GM10266 (cell line): ENCODE measurements at regions not wholly inside any gene's neighbourhood (a gene's known extent, or its start where the extent isn't known, plus 50 kb on each side); places are given as distances from the start of the nearest gene placed in this dataset.
"Not testable (repeated sequence)": the region's sequence is repeated elsewhere in the genome, so short reads cannot be mapped to it uniquely, and the experiment has no call there.

Experiments
- DNase-seq: peaks from one replicate; pipeline ENCODE4 v3.0.0; 2012; ENCODE audit errors: extremely low spot score
- TF ChIP-seq, protein P1 (sequence below): IDR thresholded peaks from 2 replicates; pipeline ENCODE4 v1.5.1; 2012; ENCODE audit warnings: mild to moderate bottlenecking, low read depth; ENCODE audit not compliant: control insufficient read depth, insufficient read depth; ENCODE audit errors: missing control alignments

DNA sequence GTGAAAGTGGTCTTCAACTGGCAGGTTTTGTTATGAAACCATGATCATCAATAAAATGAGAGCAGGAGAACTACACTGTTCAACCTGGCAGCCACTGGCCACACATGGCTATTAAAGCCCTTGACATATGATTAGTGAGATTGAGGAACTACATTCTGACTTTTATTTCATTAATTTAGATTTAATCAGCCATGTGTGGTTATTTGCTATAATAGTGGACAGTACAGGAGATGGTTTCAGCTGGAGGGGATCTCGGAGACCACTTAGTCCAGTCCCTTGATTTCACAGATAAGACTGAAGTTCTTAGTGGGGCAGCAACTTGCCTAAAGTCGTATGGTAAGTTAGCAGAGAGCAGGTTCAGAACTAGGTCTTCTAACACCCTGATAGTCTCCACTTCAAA, 111.7 kb upstream of the BMPER start:
- no peak for DNase-seq
- TF ChIP-seq, protein P1, sequence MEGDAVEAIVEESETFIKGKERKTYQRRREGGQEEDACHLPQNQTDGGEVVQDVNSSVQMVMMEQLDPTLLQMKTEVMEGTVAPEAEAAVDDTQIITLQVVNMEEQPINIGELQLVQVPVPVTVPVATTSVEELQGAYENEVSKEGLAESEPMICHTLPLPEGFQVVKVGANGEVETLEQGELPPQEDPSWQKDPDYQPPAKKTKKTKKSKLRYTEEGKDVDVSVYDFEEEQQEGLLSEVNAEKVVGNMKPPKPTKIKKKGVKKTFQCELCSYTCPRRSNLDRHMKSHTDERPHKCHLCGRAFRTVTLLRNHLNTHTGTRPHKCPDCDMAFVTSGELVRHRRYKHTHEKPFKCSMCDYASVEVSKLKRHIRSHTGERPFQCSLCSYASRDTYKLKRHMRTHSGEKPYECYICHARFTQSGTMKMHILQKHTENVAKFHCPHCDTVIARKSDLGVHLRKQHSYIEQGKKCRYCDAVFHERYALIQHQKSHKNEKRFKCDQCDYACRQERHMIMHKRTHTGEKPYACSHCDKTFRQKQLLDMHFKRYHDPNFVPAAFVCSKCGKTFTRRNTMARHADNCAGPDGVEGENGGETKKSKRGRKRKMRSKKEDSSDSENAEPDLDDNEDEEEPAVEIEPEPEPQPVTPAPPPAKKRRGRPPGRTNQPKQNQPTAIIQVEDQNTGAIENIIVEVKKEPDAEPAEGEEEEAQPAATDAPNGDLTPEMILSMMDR: no peak

DNA sequence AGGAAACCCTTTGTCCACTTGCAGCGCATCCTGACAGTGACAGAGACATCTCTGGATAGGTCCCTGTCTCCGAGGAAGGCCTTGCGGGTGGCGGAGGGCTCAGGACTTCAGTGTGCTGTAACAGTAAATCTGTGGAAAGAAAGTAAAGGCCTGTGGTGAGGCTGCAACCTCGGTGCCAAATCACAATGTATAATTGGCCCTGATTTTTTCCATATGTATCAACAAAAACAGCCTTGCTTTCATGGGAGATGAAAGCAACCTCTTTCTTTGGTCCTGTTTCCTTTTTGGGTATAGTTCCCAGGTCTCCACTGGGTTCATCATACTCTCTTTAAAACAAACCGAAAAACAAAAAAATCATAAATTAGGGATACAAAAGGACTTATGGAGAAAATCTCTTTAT, 110.9 kb upstream of the BMPER start:
- TF ChIP-seq, protein P1: no peak
- no peak for DNase-seq

DNA sequence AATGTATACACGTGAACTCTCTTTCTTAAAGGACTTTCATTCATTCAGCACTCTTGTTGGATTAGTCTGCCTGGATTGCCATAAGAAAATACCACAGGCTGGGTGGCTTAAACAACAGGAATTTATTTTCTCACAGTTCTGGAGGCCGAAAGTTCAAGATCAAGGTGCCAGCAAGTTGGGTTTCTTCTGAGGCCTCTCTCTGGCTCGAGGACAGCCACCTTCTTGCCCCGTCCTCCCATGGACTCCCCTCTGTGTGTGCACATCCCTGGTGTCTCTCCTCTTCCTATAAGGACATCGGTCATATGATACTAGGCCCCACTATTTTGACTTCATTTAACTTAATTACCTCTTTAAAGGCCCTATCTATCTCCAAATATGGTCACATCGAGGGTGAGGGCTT, 110.4 kb upstream of the BMPER start:
- TF ChIP-seq, protein P1: no peak
- no peak for DNase-seq

DNA sequence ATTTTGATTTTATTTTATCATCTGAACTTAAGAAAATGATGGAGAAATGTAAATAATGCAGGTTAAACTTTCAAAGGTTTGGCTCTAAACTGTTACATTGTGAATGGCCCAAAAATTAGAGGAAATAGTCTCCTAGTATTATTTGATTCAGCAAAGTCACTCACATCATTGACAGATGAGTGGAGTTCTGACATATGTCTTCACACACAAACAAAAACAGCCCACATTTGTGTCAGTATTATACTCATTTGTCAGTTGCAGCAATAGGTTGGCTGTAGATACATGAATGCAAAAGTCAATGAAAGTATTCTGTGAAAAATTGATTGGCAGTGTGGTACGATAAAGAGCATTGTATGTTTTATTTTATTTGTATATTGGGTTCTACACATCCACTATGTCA, 108.8 kb upstream of the BMPER start:
- DNase-seq: no peak
- TF ChIP-seq, protein P1: no peak

DNA sequence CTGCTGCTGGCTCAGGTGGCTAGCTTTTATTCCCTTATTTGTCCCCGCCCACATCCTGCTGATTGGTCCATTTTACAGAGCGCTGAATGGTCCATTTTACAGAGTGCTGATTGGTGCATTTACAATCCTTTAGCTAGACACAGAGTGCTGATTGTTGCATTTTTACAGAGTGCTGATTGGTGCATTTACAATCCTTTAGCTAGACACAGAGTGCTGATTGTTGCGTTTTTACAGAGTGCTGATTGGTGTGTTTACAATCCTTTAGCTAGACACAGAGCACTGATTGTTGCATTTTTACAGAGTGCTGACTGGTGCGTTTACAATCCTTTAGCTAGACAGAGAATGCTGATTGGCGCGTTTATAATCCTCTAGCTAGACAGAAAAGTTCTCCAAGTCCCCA, 107.8 kb upstream of the BMPER start:
- not testable (repeated sequence) for DNase-seq

DNA sequence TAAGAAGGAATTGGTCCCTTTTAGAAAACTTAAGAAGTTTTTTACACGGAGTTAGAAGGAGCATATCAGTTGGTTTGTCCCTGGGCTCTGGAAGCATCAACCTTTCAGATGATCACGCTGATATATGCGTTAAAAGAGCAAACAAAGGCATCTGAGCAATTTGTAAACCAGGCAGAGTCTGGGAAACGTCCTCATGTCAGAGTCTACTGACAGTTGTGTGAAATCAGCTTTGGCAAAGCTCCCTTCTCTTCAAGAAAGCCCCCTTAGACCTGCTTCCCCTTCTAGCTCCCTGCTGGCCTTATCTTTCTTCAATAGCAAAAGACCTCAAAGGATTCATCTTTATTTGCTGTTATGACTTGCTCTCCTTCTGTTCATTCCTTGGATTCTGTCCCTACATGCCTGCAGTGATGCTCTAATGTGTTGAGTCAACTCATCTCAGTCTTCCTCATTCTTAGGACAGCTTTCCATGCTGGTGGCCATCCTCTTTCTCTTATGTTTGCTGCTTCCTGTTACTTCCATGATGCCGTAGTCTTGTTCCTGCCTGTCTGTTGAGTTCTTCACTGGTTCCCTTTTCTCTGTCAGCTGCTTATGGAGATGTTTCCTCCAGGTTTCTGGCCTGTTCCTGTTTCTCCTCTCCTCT, 106.5 kb upstream of the BMPER start:
- TF ChIP-seq, protein P1: no peak
- DNase-seq: no peak

DNA sequence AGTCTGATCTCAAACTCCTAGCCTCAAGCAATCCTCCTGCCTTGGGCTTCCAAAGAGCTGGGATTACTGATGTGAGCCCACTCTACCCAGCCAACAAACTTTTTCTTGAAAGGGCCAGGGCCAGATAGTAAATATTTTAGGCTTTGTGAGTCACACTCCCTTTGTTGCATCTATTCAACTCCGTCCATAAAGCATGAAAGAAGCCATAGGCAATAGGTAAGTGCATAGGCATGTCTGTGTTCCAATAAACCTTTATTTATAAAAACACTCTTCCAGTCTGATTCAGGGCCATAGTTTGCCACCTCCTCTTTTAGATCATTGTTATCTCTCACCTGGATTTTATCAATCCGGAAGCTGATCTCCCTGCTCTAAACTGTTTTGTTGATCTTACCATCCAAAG, 105.6 kb upstream of the BMPER start:
- TF ChIP-seq, protein P1: no peak
- no peak for DNase-seq

DNA sequence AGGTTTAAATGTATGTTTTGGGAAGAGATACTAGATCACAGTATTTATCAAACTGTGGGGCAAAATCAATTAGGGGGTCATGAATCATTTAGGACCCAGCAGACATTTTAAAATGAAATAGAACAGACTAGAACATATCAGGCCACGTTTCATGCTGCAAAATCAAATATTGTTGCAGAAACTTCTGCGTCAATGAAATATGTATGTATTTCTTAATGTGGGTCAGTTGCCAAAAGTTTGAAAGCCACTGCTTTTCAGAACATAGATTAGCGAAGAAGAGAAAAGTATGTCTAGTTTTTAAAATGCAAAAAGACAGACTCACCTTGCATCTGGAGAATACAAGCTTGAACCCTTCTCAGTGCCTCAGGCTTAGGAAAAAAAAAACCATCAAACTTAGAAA, 102.7 kb upstream of the BMPER start:
- TF ChIP-seq, protein P1: no peak
- no peak for DNase-seq
